PC-3 (cell line): ENCODE measurements at regions not wholly inside any gene's neighbourhood (a gene's known extent, or its start where the extent isn't known, plus 50 kb on each side); places are given as distances from the start of the nearest gene placed in this dataset.

Experiments
- EZH2 ChIP-seq: fragments of 300-600 bp; sonication (generic); IDR thresholded peaks from one replicate; pipeline ENCODE4 v1.6.1; 2017; ENCODE audit warnings: antibody characterized with exemption, mild to moderate bottlenecking, low read length; ENCODE audit not compliant: unreplicated experiment
- TF ChIP-seq, protein P1 (sequence below): fragments of 300-600 bp; sonication (generic); conservative IDR thresholded peaks from 2 replicates; pipeline ENCODE4 v1.5.1; 2017; ENCODE audit warnings: antibody characterized with exemption, low read depth, mild to moderate bottlenecking, low read length

GRCh38 chr7:53110425-53110824 is 75.0 kb downstream of the POM121L12 start:
- TF ChIP-seq, protein P1, sequence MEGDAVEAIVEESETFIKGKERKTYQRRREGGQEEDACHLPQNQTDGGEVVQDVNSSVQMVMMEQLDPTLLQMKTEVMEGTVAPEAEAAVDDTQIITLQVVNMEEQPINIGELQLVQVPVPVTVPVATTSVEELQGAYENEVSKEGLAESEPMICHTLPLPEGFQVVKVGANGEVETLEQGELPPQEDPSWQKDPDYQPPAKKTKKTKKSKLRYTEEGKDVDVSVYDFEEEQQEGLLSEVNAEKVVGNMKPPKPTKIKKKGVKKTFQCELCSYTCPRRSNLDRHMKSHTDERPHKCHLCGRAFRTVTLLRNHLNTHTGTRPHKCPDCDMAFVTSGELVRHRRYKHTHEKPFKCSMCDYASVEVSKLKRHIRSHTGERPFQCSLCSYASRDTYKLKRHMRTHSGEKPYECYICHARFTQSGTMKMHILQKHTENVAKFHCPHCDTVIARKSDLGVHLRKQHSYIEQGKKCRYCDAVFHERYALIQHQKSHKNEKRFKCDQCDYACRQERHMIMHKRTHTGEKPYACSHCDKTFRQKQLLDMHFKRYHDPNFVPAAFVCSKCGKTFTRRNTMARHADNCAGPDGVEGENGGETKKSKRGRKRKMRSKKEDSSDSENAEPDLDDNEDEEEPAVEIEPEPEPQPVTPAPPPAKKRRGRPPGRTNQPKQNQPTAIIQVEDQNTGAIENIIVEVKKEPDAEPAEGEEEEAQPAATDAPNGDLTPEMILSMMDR: no peak
- TF ChIP-seq EZH2: no peak
